RWPE1 (cell line): ENCODE measurements at regions not wholly inside any gene's neighbourhood (a gene's known extent, or its start where the extent isn't known, plus 50 kb on each side); places are given as distances from the start of the nearest gene placed in this dataset.
A peak's percentile ranks its signal among the peaks of the same experiment; 100 is the strongest.

Experiments used
- CTCF ChIA-PET: fragments of 350-600 bp; sonication (Branson Sonifier 250); formaldehyde crosslinking; extraction: SDS; loops from one replicate; lab custom pipeline; 2021; lab: Yijun Ruan, JAX
- POLR2A ChIA-PET: fragments of 400-600 bp; formaldehyde crosslinking; extraction: SDS; loops from one replicate; lab custom pipeline; 2020; ENCODE audit warnings: antibody characterized with exemption; ENCODE audit not compliant: low non-redundant PET; lab: Yijun Ruan, JAX
- DNase-seq: peaks from one replicate; pipeline ENCODE4 v3.0.0; 2012; ENCODE audit warnings: low spot score
- H3K27ac ChIP-seq: fragments of 450-650 bp; 2 replicates; pipeline ENCODE4 v1.5.1; 2017
- TF ChIP-seq, protein P1 (sequence below): fragments of 450-650 bp; conservative IDR thresholded peaks from 2 replicates; pipeline ENCODE4 v1.5.1; 2017; ENCODE audit warnings: low read depth, mild to moderate bottlenecking

DNA sequence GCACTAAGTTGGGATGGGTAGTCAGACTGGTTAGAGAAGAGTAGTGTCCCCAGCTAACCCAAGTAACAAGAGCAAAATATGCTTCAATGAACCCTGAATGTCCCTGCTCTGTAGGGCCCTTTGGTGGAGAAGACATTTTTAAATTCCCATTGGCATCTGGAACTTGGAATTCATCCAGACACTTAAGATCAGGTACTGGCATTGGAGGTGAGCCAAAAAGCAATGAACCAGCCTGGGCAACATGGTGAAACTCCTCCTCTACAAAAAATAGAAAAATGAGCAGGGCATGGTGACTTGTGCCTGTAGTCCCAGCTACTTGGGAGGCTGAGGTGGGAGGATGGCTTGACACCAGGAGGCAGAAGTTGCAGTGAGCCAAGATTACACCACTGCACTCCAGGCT, 58.9 kb upstream of the ZNF618 start:
- TF ChIP-seq, protein P1, sequence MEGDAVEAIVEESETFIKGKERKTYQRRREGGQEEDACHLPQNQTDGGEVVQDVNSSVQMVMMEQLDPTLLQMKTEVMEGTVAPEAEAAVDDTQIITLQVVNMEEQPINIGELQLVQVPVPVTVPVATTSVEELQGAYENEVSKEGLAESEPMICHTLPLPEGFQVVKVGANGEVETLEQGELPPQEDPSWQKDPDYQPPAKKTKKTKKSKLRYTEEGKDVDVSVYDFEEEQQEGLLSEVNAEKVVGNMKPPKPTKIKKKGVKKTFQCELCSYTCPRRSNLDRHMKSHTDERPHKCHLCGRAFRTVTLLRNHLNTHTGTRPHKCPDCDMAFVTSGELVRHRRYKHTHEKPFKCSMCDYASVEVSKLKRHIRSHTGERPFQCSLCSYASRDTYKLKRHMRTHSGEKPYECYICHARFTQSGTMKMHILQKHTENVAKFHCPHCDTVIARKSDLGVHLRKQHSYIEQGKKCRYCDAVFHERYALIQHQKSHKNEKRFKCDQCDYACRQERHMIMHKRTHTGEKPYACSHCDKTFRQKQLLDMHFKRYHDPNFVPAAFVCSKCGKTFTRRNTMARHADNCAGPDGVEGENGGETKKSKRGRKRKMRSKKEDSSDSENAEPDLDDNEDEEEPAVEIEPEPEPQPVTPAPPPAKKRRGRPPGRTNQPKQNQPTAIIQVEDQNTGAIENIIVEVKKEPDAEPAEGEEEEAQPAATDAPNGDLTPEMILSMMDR: no peak
- no peak for DNase-seq
- CTCF ChIA-PET: interaction anchor here (0.7 to 2.9 kb wide), 2 partner anchors 10 to 291 kb away, joined by 3 to 10 read pairs; no protein-coding TSS in a partner anchor
- no peak overlapping the region for H3K27ac ChIP-seq
- POLR2A ChIA-PET: no interaction called here

DNA sequence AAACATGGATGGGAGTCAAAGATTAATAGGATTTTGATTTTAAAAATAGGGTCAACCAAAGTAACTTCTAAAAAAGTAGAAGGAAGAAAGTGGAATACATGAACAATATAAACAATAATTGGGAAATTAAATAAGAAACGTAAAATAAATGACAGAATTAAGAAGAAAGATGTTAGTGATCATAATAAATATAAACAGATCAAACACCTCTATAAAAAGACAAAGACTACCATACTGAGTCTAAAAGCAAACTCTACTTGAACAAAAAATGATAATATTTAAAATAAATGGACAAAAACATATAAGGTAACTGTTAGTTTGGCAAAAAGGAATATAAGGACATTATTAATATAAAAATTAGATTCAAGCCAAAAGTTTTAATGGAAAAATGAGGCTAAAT, 57.7 kb upstream of the ZNF618 start:
- POLR2A ChIA-PET: no interaction called here
- DNase-seq: no peak
- no peak overlapping the region for H3K27ac ChIP-seq
- TF ChIP-seq, protein P1: 0 out of 2 replicates have a peak, but pooled peaks have one; percentile 11
- CTCF ChIA-PET: no interaction called here

DNA sequence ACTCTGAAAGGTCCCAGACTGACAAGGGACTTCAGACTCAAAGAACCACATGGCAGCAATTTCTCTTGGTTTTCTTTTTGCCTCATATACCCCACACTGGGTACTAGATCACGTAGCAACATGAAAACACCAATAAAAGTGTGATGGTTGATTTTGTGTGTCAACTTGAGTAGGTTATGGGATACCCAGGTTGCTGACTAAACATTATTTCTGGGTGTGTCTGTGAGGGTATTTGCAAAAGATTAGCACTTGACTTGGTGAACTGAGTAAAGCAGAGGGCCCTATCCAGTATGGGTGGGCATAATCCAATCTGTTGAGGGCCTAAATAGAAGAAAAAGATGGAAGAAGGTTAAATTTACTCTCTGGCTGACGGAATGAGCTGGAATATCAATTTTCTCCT, 53.8 kb upstream of the ZNF618 start:
- DNase-seq: no peak
- CTCF ChIA-PET: interaction anchor here (1.0 kb wide), 1 partner anchor 15 kb away, joined by 4 read pairs; no protein-coding TSS in a partner anchor
- TF ChIP-seq, protein P1: no peak
- no peak overlapping the region for H3K27ac ChIP-seq
- POLR2A ChIA-PET: no interaction called here

DNA sequence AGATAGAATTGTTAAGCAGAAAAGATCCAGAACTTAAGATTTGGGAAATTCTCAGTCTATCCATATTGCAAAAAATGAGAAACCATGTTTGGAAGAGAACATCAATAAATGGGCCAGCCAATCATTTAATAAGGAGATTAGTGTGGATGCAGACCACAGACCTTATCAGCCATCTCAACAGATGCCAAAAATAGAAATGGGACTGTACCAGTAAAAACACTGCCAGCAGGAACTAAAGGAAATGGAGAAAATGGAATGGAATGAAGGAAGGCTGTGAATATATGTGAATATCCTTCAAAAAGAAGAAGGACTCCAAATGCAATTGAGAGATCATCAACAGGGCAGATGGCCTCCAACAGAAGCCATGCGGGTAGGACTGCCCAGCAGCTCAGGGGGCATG, 52.7 kb upstream of the ZNF618 start:
- DNase-seq: no peak
- no peak overlapping the region for H3K27ac ChIP-seq
- POLR2A ChIA-PET: no interaction called here
- CTCF ChIA-PET: interaction anchor here (1.0 kb wide), 1 partner anchor 16 kb away, joined by 4 read pairs; no protein-coding TSS in a partner anchor
- TF ChIP-seq, protein P1: no peak
